ENCODE measurements at regions not wholly inside any gene's neighbourhood (a gene's known extent, or its start where the extent isn't known, plus 50 kb on each side); places are given as distances from the start of the nearest gene placed in this dataset.

DNA sequence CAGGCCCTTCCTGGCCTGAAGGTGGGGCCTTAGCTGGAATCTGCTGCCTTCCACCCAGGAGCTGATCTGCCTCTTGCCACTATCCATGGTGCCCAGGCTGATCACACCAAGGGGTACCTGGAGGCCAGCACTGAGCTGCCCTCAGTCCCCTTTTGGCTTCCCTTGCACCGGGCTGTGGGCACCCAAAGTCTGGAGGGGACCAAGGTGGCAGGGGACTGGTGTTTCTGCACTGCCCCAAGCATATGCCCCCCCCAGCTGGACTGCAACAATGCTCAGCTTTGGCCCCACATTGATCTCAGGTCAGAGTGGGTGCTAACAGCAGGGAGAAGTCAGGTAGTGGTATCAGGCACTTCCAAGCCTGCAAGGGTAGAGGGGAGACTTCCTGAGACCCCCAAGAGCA lies 902.6 kb upstream of the EPHA6 start:
- DNase-seq (ENCODE audit: low read depth in 2 of 2) = no peak

DNA sequence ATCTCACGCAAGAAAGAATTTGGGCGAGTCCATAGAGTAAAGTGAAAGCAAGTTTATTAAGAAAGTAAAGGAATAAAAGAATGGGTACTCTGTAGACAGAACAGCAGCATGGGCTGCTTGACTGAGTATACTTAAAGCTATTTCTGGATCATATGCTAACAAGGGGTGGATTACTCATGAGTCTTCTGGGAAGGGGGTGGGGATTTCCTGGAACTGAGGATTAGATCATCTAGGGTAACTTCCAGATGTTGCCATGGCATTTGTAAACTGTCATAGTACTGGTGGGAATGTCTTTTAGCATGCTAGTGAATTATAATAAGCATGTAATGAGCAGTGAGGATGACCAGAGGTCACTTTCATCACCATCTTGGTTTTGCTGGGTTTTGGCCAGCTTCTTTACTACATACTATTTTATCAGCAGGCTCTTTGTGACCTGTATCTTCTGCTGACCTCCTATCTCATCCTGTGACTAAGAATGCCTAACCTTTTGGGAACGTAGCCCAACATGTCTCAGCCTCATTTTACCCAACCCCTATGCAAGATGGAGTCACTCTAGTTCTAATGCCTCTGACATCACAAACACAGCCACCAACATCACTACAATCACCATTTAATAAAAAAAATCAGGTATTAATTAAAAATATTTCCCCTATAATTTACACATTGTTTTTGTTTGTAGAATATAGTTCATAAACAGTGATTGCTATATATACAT lies 890.7 kb upstream of the EPHA6 start:
- DNase-seq (ENCODE audit: low read depth in 2 of 2) = no peak

DNA sequence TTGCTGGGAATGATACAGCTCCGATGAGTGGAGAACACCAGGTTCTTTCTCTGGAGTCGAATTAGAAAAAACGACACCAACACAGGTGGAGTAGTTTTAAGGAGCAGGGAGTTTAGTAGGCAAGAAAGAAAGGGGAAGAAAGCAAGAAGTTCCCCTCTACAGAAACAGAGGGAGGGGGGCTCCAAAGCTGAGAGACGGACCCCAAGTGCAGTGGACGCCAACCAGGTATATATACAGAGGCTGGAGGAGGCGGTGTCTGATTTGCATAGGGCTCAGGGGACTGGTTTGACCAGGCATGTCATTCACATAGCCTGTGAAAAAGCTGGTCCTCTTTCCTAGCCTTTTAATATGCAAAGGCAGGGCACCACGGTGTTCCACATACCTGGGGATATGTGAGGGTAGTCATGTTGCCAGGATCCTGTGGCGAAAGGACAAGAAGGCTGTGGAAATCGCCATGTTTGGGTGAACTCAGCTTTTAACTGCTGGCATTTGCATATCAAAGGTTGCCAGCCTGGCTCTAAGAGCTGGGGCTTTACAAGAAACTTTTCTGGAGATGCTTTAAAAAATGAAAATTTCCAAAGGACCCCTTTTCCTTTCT lies 887.4 kb upstream of the EPHA6 start:
- DNase-seq (ENCODE audit: low read depth in 2 of 2) = no peak

DNA sequence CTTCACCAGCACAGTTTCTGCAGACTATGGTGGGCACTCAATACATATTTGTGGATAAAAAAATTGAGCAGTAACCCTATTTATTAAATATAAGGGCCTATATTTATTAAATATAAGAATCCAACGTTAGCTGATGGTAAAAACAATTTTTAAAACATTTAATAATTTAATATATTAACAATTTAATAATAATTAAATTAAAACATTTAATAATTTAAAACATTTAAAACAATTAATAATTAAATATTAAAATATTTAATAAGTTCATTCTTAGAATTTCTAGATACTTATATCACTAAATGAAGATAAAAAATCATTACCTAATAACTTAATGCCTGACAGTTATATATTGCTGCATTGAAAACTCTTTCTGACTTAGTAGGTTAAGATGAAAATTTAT lies 880.2 kb upstream of the EPHA6 start:
- DNase-seq (ENCODE audit: low read depth in 2 of 2) = no peak

DNA sequence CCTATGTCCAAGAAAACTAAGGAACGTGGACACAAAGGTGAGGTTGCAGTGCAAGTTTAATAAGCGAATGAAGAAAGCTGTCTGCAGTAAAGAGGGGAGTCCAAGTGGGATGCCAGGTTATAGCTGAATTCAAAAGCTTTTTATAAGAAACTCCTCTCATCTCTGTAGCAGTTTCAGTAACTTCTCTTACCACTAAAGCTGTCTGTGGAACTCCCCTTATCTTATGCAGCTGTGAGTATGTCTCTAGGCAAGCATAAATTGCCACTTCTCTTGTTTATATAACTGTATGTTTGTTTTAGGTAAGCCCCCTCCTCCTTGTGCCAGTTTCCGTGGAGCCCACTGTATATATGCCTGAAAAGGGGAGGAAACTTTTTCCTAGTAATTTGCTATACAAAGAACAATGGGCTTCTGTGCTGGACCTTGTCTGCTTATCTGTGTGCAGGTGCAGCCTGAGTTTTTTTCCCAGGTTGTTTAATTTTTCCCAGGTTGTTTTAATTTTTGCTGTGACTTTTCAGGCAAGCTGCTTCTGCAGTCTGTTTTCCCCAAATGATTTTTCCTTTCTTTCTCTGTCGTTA lies 875.1 kb upstream of the EPHA6 start:
- DNase-seq (ENCODE audit: low read depth in 2 of 2) = no peak

DNA sequence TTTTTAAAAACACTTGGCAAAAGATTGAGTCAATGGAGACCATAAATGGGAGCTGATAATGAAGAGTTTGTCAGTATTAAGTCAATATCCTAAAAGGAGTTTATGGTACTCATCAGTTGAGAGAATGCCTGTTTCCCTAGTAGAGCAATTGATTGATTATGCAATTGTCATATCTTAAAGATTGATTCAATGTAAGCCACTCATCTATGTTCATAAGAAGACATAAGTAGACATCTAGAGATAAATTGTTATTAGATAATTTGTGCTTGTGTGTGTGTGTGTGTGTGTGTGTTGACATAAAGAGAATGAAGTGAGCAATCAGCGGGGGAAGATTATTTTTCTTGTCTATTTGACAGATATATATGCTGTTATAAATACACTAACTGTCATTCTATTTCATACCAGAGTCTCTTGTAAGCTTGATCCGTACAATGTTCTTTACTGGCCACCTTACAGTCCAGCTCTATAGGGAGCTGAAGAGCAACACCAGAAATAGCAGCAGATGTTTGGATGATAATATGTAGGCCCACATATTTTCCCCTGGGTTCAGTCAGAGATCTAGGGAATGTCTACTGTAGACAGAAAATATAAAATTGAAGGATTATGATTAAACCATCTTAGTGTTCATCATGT lies 848.6 kb upstream of the EPHA6 start:
- DNase-seq (ENCODE audit: low read depth in 2 of 2) = no peak

DNA sequence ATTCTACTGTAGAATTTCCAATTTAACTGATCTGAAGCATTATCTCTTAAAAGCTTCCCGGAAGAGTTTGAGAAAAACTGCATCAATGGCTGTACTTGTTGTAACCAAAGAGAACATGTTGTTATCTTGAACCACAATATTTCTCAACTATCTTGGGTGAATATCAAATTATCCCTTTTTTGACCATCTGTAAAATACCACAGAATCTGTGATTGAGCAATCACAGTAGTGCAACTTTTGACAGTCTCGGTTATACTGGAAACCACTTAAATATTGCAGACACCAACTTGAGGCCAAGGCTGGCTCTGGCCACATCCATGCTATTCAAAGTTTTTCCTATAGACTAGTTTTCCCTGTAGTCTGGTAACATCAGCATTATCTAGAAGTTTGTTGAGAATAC lies 842.8 kb upstream of the EPHA6 start:
- no peak for DNase-seq (ENCODE audit: low read depth in 2 of 2)

DNA sequence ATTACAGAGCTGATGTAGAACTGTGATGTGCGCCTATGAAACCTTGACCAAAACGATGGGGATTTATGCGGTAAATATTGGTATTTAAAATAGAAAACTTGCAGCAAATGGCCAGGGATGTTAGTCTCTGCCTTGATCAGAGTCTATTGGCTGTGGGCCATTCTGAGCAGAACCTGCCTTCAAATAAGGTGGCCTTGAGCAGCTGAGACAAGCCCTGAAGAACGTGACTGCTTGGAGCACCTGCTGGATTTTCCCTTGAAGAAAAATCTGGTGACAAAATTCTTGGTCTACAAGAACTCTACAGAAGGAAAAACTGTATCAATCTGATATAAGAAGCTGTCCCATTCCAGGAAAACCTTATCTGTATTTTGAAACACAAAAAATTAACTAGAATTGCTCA lies 820.1 kb upstream of the EPHA6 start:
- DNase-seq (ENCODE audit: low read depth in 2 of 2) = no peak

DNA sequence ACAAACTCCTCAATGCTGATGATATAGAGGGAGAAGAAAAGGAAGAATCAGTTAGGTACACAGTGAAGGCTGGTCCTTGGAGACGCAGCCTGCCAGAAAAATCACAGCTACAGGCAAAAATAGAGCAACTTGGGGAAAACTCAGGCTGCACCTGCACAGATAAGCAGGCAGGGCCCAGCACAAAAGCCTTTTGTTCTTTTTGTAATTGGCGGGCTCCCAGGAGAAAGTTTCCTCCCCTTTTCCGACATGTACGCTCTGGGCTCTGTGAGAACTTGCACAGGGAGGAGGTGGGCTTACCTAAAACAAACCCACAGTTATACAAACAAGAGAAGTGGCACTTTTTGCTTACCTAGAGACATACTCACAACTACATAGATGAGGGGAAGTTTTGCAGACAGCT lies 813.4 kb upstream of the EPHA6 start:
- no peak for DNase-seq (ENCODE audit: low read depth in 2 of 2)

DNA sequence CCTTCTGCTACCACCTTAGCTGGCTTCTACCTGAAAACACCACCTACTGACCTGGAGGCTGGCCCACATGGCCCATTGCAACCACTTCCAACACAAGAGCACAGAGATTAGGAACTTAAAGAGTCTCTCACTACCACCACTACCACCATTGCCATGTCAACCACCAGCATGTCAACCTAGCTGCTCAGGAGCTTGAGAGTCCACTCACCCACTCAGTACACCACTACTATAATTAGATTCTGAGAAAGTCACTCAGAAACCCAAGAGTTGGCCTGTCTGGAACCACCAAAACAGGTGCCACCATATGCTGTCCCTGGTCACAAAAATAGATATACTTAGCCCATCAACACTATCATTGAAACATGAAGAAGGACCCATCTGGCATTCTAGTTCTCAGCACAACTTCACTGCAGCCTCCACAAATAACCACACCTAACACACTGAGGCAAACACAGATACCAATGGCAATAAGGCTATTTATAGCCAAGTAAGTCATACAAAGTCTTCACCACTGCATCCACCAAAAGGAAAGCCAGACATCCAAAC lies 806.7 kb upstream of the EPHA6 start:
- no peak for DNase-seq (ENCODE audit: low read depth in 2 of 2)

DNA sequence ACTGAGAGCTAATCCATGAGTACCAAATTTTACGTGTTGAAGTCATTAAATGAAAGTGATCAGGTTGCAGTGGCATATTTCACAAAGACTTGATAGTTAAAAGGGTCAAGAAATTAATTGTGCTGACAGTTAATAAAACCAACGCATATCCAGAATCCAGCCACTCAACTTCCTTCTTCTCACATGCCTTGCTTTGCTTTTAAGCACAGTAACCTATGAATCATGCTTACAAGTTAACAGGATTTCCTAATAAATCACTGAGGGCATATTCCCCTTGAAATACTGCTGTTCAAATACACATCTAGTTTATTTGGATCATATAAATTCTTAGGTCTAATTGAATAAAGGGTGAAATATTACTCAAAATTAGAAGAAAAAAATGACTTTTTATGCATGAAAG lies 801.5 kb upstream of the EPHA6 start:
- DNase-seq (ENCODE audit: low read depth in 2 of 2) = no peak

DNA sequence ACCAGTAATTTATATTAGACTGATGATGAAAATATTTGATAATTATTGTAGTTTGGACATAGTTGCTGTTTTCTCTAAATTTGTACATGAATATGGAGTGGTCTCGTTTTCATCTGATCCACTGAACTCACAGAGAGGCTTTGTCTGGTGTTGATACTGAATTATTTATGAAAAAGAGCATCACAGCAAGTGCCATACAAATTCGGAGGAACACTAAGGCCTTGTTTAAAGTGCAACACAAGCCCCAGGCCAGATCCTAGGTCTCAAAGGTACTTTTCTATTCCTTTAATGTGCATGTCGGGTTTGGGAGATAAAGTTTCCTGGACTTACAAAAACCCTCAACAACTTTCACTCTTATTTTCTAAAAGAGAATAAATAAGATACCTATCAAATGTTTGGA lies 796.8 kb upstream of the EPHA6 start:
- no peak for DNase-seq (ENCODE audit: low read depth in 2 of 2)

DNA sequence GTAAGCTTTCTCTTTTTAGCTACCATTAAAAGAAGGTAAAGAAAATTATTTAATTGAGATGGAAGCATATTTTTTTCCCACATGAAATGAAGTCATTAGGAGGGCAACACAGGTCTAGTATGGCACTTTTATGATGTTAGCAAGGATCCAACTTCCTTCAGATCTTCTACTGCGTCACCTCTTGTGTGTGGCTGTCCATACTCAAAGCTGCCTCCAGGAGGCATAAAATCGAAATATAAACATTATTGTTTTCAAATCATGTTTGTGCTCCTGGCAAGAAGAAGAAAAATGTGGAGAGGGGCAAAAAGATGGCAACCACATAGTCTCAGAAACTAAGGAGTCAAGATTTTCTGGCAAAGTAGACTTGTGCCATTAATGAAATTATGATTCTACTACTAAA lies 791.7 kb upstream of the EPHA6 start:
- no peak for DNase-seq (ENCODE audit: low read depth in 2 of 2)

DNA sequence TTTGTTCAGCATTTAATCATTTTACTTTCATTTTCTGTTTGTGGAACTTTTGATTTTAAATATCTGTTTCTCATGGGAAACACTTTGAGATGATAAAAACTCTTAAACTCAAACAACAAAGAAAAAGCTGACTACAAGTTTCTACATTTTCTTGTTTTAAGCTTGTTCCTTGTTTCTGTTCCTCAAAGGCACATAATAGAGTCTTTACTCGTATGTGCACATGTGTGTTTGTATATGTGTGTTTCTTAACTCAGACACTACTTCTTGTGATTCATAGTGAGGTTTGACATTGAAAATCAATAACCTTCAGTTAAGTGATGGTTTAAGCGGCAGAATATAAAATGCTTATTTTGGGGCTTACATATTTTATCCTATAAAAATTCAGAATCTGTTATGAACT lies 786.7 kb upstream of the EPHA6 start:
- no peak for DNase-seq (ENCODE audit: low read depth in 2 of 2)

DNA sequence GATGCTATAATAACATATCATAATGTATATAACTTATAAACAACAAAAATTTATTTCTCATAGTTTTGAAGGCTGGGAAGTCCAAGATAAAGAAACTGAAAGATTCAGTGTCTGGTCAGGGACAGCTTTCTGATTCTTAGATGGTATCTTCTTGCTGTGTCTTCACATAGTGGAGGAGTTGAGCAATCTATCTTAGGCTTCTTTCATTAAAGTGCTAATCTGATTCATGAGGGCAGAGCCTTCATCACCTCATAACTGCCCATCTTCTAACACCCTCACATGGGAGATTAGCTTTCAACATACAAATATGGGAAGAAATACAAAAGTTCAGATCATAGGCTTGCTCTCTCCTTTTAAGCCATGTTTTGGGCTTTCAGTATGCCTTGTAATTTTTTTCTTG lies 774.8 kb upstream of the EPHA6 start:
- no peak for DNase-seq (ENCODE audit: low read depth in 2 of 2)

DNA sequence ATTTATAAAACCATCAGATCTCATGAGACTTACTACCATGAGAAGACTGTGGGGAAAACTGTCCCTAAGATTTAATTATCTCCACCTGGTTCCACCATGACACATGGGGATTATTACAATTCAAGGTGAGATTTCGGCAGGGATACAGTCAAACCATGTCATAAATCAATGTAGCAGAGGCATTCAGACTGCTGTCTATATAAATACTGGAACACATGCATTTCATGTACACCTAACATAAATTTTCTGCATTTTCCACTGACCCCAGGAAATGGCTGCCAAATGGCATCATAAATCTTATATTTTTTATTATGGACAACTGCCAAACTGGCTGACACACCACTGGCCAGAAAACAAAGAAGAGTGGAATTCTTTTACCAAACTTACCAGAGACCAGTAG lies 755.1 kb upstream of the EPHA6 start:
- DNase-seq (ENCODE audit: low read depth in 2 of 2) = no peak

DNA sequence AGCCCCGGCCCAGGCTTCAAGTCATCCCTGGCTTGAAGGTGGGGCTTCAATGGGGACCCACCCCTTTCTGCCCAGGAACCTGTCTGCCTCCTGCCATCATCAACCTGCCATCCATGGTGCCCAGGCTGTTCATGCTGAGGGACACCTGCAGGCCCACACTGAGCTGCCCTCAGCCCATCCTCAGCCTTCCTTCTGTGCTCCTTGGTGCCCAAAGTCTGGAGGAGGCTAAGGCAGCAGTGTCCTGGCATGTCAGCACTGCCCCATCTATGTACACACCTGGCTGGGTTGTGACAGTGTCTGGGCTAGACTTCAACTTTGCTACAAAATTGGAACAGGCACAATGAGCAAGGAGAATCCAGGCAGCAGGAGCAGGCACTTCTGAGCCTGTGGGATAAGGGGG lies 745.3 kb upstream of the EPHA6 start:
- no peak for DNase-seq (ENCODE audit: low read depth in 2 of 2)

DNA sequence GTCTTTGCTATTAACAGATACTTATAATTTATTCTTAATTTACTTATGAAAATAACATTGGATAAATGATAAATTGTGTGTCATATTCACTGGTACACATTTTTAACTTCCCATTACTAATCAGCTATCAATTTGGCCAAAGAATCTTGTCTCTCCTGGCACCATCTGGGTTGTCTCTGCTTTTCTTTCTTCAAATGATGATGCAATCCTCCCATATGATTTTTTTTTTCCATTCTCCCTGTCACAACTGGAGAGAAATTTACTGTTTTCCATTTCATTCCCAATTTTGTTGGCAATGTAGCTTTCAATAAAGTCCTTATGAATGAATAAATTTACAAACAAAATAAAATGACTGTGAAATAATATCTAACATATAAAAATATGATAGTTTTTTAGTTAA lies 743.7 kb upstream of the EPHA6 start:
- DNase-seq (ENCODE audit: low read depth in 2 of 2) = no peak

DNA sequence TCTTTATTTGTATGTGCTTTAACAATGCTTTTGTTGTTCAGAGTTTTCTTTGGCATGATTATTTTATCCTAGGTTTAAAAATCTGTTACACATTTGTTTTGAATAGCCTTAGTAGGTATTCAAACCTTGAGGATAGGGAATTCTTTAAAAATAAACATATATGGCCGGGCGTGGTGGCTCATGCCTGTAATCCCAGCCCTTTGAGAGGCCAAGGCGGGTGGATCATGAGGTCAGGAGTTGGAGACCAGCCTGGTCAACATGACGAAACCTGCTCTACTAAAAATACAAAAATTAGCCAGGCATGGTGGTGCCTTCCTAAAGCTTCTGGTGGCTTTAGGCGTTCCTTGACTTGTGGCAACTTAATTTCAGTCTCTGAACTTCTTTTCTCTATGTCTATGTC lies 743.3 kb upstream of the EPHA6 start:
- no peak for DNase-seq (ENCODE audit: low read depth in 2 of 2)

DNA sequence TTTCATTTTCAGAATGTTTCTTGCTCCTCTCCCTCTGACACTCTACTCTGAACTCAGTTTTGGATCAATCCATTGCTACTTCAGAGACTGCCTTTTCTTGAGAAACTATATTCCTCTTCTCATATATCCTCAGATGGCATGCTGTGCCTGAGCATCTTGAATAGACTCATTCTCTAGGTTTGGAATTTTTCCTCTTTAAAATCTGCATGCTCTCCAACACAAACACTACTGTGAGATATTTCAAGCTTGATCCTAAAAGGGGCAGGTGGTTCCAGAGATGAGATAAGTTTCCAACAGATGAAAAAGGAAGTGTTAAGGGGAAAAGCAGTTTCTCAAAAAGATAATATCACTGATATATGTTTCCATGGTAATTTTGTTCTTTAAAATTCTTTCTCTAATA lies 742.2 kb upstream of the EPHA6 start:
- no peak for DNase-seq (ENCODE audit: low read depth in 2 of 2)

DNA sequence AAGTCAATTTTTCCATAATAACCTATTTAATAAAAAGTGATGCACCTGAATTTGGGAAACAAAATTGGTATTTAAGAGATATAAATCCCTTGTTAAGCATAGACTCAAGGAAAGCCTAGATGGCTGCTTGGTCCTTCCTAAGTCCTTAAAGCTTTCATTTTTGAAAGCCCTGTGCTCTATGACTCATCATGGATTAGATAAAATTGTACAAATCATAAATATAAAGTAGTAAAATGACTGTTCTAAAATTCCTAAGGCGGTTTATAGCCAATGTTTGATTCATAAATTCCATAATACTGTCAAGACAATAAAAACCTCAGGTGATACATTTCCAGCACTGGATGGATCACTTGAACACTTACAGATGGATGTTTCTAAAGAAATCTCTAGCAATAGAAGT lies 730.8 kb upstream of the EPHA6 start:
- no peak for DNase-seq (ENCODE audit: low read depth in 2 of 2)

DNA sequence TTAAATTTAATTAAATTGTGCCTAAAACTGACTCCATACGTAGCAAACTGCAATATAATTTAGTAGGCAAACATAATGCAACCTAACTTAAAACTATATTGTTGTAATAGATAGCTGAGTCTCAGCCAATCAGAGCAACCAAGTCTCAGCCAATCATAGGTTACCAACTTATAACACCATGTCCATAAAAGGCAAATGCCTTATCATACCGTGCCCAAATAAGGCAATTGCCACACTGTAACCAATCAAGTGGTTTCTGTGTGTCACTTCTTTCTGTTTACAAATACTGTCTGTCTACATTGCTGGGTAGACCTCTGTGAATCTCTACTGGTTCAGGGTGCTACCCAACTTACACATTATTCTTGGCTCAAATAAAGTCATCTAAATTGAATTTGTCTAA lies 728.4 kb upstream of the EPHA6 start:
- DNase-seq (ENCODE audit: low read depth in 2 of 2) = no peak

DNA sequence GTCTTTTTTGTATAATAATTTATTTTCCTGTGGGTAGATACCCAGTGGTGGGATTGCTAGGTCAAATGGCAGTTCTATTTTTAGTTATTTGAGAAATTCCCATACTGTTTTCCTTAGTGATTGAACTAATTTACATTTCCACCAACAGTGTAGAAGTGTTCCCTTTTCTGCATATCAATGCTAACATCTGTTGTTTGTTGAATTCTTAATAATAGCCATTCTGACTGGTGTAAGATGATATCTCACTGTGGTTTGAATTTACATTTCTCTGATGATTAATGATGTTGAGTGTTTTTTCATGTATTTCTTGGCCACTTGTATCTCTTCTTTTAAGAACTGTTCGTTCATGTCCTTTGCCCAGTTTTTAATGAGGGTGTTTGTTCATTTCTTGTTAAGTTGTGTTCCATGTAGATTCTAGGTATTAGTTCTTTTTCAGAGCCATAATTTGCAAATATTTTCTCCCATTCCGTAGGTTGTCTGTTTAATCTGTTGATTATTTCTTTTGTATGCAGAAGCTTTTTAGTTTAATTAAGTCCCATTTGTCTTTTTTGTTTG lies 713.3 kb upstream of the EPHA6 start:
- no peak for DNase-seq (ENCODE audit: low read depth in 2 of 2)
